Karpas-422 (cell line): ENCODE measurements at regions not wholly inside any gene's neighbourhood (a gene's known extent, or its start where the extent isn't known, plus 50 kb on each side); places are given as distances from the start of the nearest gene placed in this dataset.

Experiments
- DNase-seq: peaks from one replicate; pipeline ENCODE4 v3.0.0-alpha.2; 2015
- H2AFZ ChIP-seq: fragments of 200-600 bp; sonication (generic); 2 replicates; pipeline ENCODE4 v1.6.1; 2014; ENCODE audit warnings: antibody characterized with exemption, low read length, mixed read lengths
- H3K27ac ChIP-seq: fragments of 200-600 bp; sonication (generic); 2 replicates; pipeline ENCODE4 v1.5.1; 2014; ENCODE audit warnings: mild to moderate bottlenecking, low read length, moderate library complexity
- H3K27me3 ChIP-seq: fragments of 200-600 bp; sonication (generic); 2 replicates; pipeline ENCODE4 v1.6.1; 2014; ENCODE audit warnings: low read length, mixed read lengths
- H3K36me3 ChIP-seq: fragments of 200-600 bp; sonication (generic); 2 replicates; pipeline ENCODE4 v1.6.1; 2014; ENCODE audit warnings: low read length, mixed read lengths; ENCODE audit not compliant: insufficient read depth
- H3K4me1 ChIP-seq: fragments of 200-600 bp; sonication (generic); 2 replicates; pipeline ENCODE4 v1.6.1; 2014; ENCODE audit warnings: mild to moderate bottlenecking, low read length, mixed read lengths
- H3K4me2 ChIP-seq: fragments of 200-600 bp; sonication (generic); 2 replicates; pipeline ENCODE4 v1.6.1; 2014; ENCODE audit warnings: low read length, low read depth, mild to moderate bottlenecking; ENCODE audit not compliant: poor library complexity, severe bottlenecking
- H3K4me3 ChIP-seq: fragments of 200-600 bp; sonication (generic); 2 replicates; pipeline ENCODE4 v1.5.1; 2014; ENCODE audit warnings: mild to moderate bottlenecking, antibody characterized with exemption, low read length, mixed read lengths
- H3K79me2 ChIP-seq: fragments of 200-600 bp; sonication (generic); 2 replicates; pipeline ENCODE4 v1.6.1; 2014; ENCODE audit warnings: mild to moderate bottlenecking, low read length, mixed read lengths
- H3K9ac ChIP-seq: fragments of 200-600 bp; sonication (generic); 2 replicates; pipeline ENCODE4 v1.6.0; 2014; ENCODE audit warnings: low read length
- H3K9me2 ChIP-seq: fragments of 200-600 bp; sonication (generic), shearing (Covaris generic); replicated peaks from 2 replicates; pipeline ENCODE4 v1.6.0; 2014; ENCODE audit warnings: mild to moderate bottlenecking, low read length, moderate library complexity; ENCODE audit not compliant: insufficient read depth
- H3K9me3 ChIP-seq: fragments of 300-700, 200-600 bp; sonication (generic); 2 replicates; pipeline ENCODE4 v1.6.1; 2014; ENCODE audit warnings: low read length, mixed read lengths
- H4K20me1 ChIP-seq: fragments of 200-600 bp; sonication (generic); 2 replicates; pipeline ENCODE4 v1.6.1; 2014; ENCODE audit warnings: mild to moderate bottlenecking, antibody characterized with exemption, low read length, low read depth; ENCODE audit not compliant: insufficient read depth

- DNase-seq: no peak
- Histone ChIP-seq H3K79me2 (no peaks in the 10 kb centered on the region), H3K9me3 (no peaks in the 10 kb centered on the region), H3K9me2 (no peaks in the 10 kb centered on the region), H3K9ac (no peak overlapping the region), H3K36me3 (no peaks in the 10 kb centered on the region), H3K4me1 (no peaks in the 10 kb centered on the region), H3K27ac (no peak overlapping the region), H3K4me2 (no peak overlapping the region), H3K4me3 (no peak overlapping the region), H3K27me3 (no peaks in the 10 kb centered on the region), H2AFZ (no peak overlapping the region), H4K20me1 (no peaks in the 10 kb centered on the region)
Measured at GRCh38 chr2:221715523-221716247, 143.6 kb upstream of the EPHA4 start.

- no peaks in the 10 kb centered on the region for H3K27me3 ChIP-seq
- no peaks in the 10 kb centered on the region for H3K9me2 ChIP-seq
- H4K20me1 ChIP-seq: no peaks in the 10 kb centered on the region
- peaks cover 4% of the 10 kb centered on the region; the same call in 1 of the 2 replicates for H3K4me1 ChIP-seq
- no peaks in the 10 kb centered on the region for H3K79me2 ChIP-seq
- H3K9me3 ChIP-seq: no peaks in the 10 kb centered on the region
- H3K4me3 ChIP-seq: no peak overlapping the region
- no peak for DNase-seq
- no peaks in the 10 kb centered on the region for H3K36me3 ChIP-seq
- H3K27ac ChIP-seq: no peak overlapping the region
- H3K4me2 ChIP-seq: no peak overlapping the region
- no peak overlapping the region for H3K9ac ChIP-seq
- no peak overlapping the region for H2AFZ ChIP-seq
Measured at GRCh38 chr2:221710744-221711143, 138.6 kb upstream of the EPHA4 start.

GRCh38 chr2:221708902-221709301 lies 136.8 kb upstream of the EPHA4 start:
- no peak overlapping the region for H2AFZ ChIP-seq
- no peaks in the 10 kb centered on the region for H3K9me2 ChIP-seq
- no peak overlapping the region for H3K27ac ChIP-seq
- no peaks in the 10 kb centered on the region for H3K36me3 ChIP-seq
- no peak overlapping the region for H3K4me3 ChIP-seq
- no peaks in the 10 kb centered on the region for H3K79me2 ChIP-seq
- no peak overlapping the region for H3K4me2 ChIP-seq
- H3K9ac ChIP-seq: no peak overlapping the region
- H3K27me3 ChIP-seq: no peaks in the 10 kb centered on the region
- H4K20me1 ChIP-seq: no peaks in the 10 kb centered on the region
- H3K4me1 ChIP-seq: peaks cover 4% of the 10 kb centered on the region; the same call in 1 of the 2 replicates
- peak; percentile 43 for DNase-seq
- no peaks in the 10 kb centered on the region for H3K9me3 ChIP-seq

GRCh38 chr2:221705185-221705877 lies 133.2 kb upstream of the EPHA4 start:
- H3K4me1 ChIP-seq: peaks cover 4% of the 10 kb centered on the region; the same call in 1 of the 2 replicates
- H3K9me2 ChIP-seq: no peaks in the 10 kb centered on the region

GRCh38 chr2:221704442-221704841 lies 132.3 kb upstream of the EPHA4 start:
- Histone ChIP-seq H3K27ac (no peak overlapping the region), H3K9ac (no peak overlapping the region), H3K79me2 (no peaks in the 10 kb centered on the region), H3K4me3 (no peak overlapping the region), H3K9me3 (no peaks in the 10 kb centered on the region), H4K20me1 (no peaks in the 10 kb centered on the region), H2AFZ (no peak overlapping the region), H3K4me1 (peaks cover 4% of the 10 kb centered on the region; the same call in 1 of the 2 replicates), H3K36me3 (no peaks in the 10 kb centered on the region), H3K27me3 (no peaks in the 10 kb centered on the region), H3K4me2 (no peak overlapping the region), H3K9me2 (no peaks in the 10 kb centered on the region)
- no peak for DNase-seq

More at GRCh38 chr2:221705185-221705877, 133.2 kb upstream of the EPHA4 start:
- no peak overlapping the region for H3K9ac ChIP-seq
- H3K79me2 ChIP-seq: no peaks in the 10 kb centered on the region
- H3K4me2 ChIP-seq: no peak overlapping the region
- DNase-seq: no peak
- H3K27ac ChIP-seq: no peak overlapping the region
- H3K27me3 ChIP-seq: no peaks in the 10 kb centered on the region
- no peak overlapping the region for H2AFZ ChIP-seq
- no peaks in the 10 kb centered on the region for H3K36me3 ChIP-seq
- no peaks in the 10 kb centered on the region for H3K9me3 ChIP-seq
- H4K20me1 ChIP-seq: no peaks in the 10 kb centered on the region
- H3K4me3 ChIP-seq: no peak overlapping the region

- Histone ChIP-seq H3K79me2 (no peaks in the 10 kb centered on the region), H4K20me1 (no peaks in the 10 kb centered on the region), H3K4me2 (no peak overlapping the region), H3K4me3 (no peak overlapping the region), H3K27me3 (no peaks in the 10 kb centered on the region), H3K36me3 (no peaks in the 10 kb centered on the region), H3K4me1 (no peaks in the 10 kb centered on the region), H3K9me3 (no peaks in the 10 kb centered on the region), H3K9ac (no peak overlapping the region), H3K27ac (no peak overlapping the region), H3K9me2 (no peaks in the 10 kb centered on the region), H2AFZ (no peak overlapping the region)
- no peak for DNase-seq
Measured at GRCh38 chr2:221693365-221693764, 121.3 kb upstream of the EPHA4 start.

- no peak overlapping the region for H3K4me3 ChIP-seq
Measured at GRCh38 chr2:221691571-221691970, 119.5 kb upstream of the EPHA4 start.

GRCh38 chr2:221689140-221689539 lies 117.0 kb upstream of the EPHA4 start:
- Histone ChIP-seq H3K27ac (no peak overlapping the region), H3K9me3 (no peaks in the 10 kb centered on the region), H3K27me3 (no peaks in the 10 kb centered on the region), H2AFZ (no peak overlapping the region), H3K4me1 (no peaks in the 10 kb centered on the region), H3K36me3 (no peaks in the 10 kb centered on the region), H3K9me2 (no peaks in the 10 kb centered on the region), H3K4me2 (no peak overlapping the region), H3K4me3 (no peak overlapping the region), H3K79me2 (no peaks in the 10 kb centered on the region), H3K9ac (no peak overlapping the region), H4K20me1 (no peaks in the 10 kb centered on the region)
- no peak for DNase-seq

More at GRCh38 chr2:221691571-221691970, 119.5 kb upstream of the EPHA4 start:
- Histone ChIP-seq H4K20me1 (no peaks in the 10 kb centered on the region), H2AFZ (no peak overlapping the region), H3K27ac (no peak overlapping the region), H3K27me3 (no peaks in the 10 kb centered on the region), H3K9ac (no peak overlapping the region), H3K4me1 (no peaks in the 10 kb centered on the region), H3K9me2 (no peaks in the 10 kb centered on the region), H3K4me2 (no peak overlapping the region), H3K36me3 (no peaks in the 10 kb centered on the region), H3K79me2 (no peaks in the 10 kb centered on the region), H3K9me3 (no peaks in the 10 kb centered on the region)
- DNase-seq: no peak
